ENCODE measurements at regions not wholly inside any gene's neighbourhood (a gene's known extent, or its start where the extent isn't known, plus 50 kb on each side); places are given as distances from the start of the nearest gene placed in this dataset.

DNA sequence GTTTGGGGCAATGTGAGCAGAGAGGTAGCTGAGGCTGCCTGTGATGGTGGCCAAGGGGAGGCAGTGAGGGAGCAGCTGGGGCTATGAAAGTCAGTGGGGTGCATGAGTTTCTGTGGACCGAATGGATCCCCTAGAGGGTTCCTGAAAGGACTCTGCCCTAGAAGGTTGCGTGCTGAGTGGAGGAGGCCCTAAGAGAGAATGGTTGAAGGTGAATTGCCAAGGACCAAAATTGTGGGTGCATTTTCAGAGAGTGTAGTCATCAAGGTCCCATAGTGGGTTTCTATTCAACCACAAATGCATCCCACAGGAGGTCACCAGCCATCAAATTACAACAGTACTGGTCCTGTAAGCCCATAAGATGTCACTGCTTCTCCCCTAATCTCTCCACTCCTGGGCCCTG is 298.3 kb downstream of the CDK5RAP2 start:
- TF ChIP-seq, protein P1, sequence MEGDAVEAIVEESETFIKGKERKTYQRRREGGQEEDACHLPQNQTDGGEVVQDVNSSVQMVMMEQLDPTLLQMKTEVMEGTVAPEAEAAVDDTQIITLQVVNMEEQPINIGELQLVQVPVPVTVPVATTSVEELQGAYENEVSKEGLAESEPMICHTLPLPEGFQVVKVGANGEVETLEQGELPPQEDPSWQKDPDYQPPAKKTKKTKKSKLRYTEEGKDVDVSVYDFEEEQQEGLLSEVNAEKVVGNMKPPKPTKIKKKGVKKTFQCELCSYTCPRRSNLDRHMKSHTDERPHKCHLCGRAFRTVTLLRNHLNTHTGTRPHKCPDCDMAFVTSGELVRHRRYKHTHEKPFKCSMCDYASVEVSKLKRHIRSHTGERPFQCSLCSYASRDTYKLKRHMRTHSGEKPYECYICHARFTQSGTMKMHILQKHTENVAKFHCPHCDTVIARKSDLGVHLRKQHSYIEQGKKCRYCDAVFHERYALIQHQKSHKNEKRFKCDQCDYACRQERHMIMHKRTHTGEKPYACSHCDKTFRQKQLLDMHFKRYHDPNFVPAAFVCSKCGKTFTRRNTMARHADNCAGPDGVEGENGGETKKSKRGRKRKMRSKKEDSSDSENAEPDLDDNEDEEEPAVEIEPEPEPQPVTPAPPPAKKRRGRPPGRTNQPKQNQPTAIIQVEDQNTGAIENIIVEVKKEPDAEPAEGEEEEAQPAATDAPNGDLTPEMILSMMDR (IDR thresholded peaks at IDR 0.05): no peak
- no peak for TF ChIP-seq POLR2A (IDR thresholded peaks at IDR 0.05)

Measured in uterus (tissue), 2 donors.